Stomach smooth muscle (tissue), 2 donors: ENCODE measurements at regions not wholly inside any gene's neighbourhood (a gene's known extent, or its start where the extent isn't known, plus 50 kb on each side); places are given as distances from the start of the nearest gene placed in this dataset.

Experiments used
- H3K27ac ChIP-seq: one replicate; pipeline ENCODE4 v1.7.0; 2013; ENCODE audit warnings: mild to moderate bottlenecking, low read length, inconsistent platforms
- H3K27me3 ChIP-seq, 2 donors: one replicate each; pipeline ENCODE4 v1.7.0; 2013; ENCODE audit warnings: low read length in 2 of 2; ENCODE audit not compliant: insufficient read depth in 2 of 2, control insufficient read depth in 1 of 2
- H3K36me3 ChIP-seq, 2 donors: one replicate each; pipeline ENCODE4 v1.7.0; 2013; ENCODE audit warnings: low read length in 2 of 2; ENCODE audit not compliant: control insufficient read depth in 2 of 2, insufficient read depth in 2 of 2
- H3K4me1 ChIP-seq: one replicate; pipeline ENCODE4 v1.7.0; 2013; ENCODE audit warnings: low read length; ENCODE audit not compliant: control insufficient read depth, insufficient read depth
- H3K4me3 ChIP-seq, 2 donors: one replicate each; pipeline ENCODE4 v1.7.0; 2013; ENCODE audit warnings: low read length in 2 of 2
- H3K9ac ChIP-seq, 2 donors: one replicate each; pipeline ENCODE4 v1.7.0; 2013; ENCODE audit warnings: low read length in 2 of 2, mild to moderate bottlenecking in 1 of 2
- H3K9me3 ChIP-seq, 2 donors: one replicate each; pipeline ENCODE4 v1.7.0; 2013; ENCODE audit warnings: low read length in 2 of 2; ENCODE audit not compliant: control insufficient read depth in 2 of 2
- donor health status: healthy.
- donor health status: Pancreatic carcinoma.

DNA sequence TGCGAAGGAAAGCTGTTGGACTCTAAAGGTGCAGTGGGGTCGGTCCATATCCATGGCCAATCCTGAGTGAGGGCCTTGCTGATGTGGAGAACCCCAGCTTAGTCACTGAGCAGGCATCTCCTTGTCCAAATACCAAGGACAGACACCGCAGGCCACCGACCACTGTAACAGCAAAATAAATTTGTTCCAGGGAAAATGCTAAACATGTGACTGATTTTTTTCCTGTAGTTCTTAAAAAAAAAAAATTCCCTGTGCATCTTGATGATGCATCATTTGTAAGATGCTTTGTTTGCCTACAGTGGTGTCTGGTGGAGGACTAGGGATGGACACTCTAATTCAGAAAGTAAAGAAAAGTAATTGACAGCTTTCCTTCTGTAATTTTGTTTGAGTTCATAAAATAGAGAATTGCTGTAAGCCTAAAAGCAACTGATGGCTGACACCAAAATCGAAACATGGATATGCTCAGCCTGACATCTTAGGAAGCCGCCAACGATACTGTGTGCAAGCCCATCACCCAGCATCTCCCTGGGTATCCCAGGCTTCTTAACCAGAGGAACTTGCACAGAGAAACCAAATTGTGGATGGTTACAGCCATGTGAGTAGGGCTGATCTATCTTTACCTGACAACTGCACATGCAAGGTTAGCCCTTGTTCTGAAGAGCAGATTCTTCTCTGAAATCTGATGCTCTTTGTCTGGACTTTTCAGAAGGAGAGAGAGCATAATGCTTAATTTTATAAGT is 188.6 kb downstream of the ARL4C start:
- no peaks in the 10 kb centered on the region for H3K4me1 ChIP-seq
- no peak overlapping the region for H3K9ac ChIP-seq
- no peak overlapping the region for H3K27ac ChIP-seq
- H3K4me3 ChIP-seq: no peak overlapping the region
- H3K27me3 ChIP-seq: no peaks in the 10 kb centered on the region
- peaks cover 0 to 3% of the 10 kb centered on the region in 2 donors for H3K9me3 ChIP-seq
- no peaks in the 10 kb centered on the region for H3K36me3 ChIP-seq

DNA sequence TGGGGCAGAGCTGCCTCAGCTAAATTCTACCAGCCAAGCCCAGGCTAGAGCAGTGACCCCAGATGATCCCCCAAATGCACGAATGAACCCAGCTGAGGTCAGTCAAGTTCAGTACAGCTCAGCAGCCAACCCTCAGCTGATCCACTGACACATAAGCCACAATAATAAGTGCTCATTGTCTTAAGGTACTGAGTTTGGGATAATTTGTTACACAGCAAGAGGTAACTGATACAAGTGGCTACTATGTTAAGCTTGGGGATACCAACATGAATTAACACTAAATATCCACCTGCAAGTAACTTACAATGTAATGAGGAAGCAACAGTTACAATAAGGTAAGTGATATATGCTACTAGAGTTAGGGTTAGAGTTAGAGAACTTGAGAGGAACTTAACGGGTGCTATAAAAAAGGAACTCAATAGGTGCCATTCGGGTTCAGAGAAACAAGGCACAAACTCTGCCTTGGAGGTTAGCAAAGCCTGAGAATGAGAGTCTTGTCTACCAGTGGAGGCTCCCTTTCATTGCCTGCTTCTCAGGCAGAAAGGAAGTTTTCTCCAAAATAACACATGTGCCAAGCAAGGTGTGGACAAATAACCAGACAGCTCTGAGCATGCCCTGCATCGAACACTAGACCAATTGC is 189.4 kb downstream of the ARL4C start:
- Histone ChIP-seq H3K9ac (no peak overlapping the region), H3K36me3 (no peaks in the 10 kb centered on the region), H3K4me1 (no peaks in the 10 kb centered on the region), H3K4me3 (no peak overlapping the region), H3K27me3 (no peaks in the 10 kb centered on the region), H3K9me3 (peaks cover 0 to 3% of the 10 kb centered on the region in 2 donors), H3K27ac (no peak overlapping the region)

DNA sequence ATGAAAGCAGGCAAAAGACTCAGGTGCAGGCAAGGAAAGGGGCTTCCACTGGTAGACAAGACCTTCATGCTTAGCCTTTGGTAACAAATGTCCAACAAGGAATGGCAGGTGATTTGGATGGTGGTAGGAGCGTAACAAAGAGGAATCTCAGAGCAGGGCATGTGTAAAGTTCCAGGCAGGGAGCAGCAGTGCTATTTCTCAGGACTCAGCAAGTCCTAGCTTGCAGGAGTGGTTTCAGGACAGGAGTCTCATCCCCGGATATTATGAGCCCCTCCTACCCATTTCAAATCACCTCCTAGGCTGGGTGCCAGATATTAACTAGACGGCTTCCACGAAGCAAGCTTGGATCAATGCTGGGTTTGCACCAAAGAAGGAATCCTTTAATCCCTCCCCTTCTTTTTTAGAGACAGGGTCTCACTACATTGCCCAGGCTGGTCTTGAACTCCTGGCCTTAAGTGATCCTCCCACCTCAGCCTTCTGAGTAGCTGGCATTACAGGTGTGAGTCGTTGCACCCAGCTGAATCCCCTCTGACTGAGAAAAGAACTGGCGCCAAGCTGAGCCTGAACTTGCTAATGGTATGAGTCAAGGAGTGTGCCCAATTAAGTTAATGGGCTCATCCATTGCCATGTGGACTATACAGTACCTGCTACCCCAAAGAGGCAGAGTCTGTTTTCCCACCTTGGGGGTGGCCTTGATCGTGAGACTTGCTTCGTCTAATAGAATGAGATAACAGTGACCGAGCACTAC is 190.3 kb downstream of the ARL4C start:
- Histone ChIP-seq H3K36me3 (no peaks in the 10 kb centered on the region), H3K27me3 (no peaks in the 10 kb centered on the region), H3K4me3 (no peak overlapping the region), H3K9me3 (peaks cover 0 to 3% of the 10 kb centered on the region in 2 donors), H3K9ac (no peak overlapping the region), H3K4me1 (no peaks in the 10 kb centered on the region), H3K27ac (no peak overlapping the region)

DNA sequence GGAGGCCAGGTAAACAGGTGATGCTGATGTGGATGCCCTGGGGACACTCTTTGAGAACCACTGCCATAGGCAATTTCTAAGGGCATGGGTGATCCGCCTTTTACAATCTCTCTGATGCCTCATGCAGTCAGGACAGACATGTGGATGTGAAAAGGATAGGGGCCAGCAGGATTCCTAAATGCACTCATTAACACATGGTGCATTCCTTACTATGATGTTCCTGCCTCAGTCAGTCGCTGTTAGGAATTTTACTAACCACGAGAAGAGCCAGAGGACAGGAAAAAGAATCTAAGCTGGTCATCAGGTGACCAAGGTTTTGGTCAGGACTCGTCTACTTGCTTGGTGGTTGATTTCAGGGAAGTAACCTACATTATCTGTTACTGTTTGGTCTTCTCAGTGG is 191.0 kb downstream of the ARL4C start:
- peaks cover 0 to 3% of the 10 kb centered on the region in 2 donors for H3K9me3 ChIP-seq
- H3K27me3 ChIP-seq: no peaks in the 10 kb centered on the region
- H3K27ac ChIP-seq: no peak overlapping the region
- no peaks in the 10 kb centered on the region for H3K36me3 ChIP-seq
- H3K4me3 ChIP-seq: no peak overlapping the region
- H3K9ac ChIP-seq: no peak overlapping the region
- no peaks in the 10 kb centered on the region for H3K4me1 ChIP-seq

DNA sequence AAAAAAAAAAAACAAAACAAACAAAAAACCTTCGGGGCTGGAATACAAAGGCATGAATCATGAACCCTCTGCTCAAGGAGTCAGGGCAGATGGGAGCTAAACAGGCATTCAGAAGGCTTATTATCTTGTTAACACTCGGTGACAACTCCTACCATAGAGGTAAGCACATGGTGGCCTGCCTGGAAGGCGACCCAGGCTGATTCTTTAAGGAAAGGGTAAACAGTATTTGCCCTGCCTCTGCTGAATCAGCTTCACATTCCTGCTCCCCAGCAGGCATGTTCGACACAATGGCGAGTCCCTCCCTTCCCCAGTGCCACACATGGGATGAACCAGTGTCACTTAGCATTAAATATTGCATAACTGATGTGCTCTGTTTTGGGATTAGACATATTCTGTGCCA is 191.9 kb downstream of the ARL4C start:
- Histone ChIP-seq H3K9ac (no peak overlapping the region), H3K27me3 (no peaks in the 10 kb centered on the region), H3K9me3 (peaks cover 0 to 3% of the 10 kb centered on the region in 2 donors), H3K27ac (no peak overlapping the region), H3K4me1 (no peaks in the 10 kb centered on the region), H3K36me3 (no peaks in the 10 kb centered on the region), H3K4me3 (no peak overlapping the region)

DNA sequence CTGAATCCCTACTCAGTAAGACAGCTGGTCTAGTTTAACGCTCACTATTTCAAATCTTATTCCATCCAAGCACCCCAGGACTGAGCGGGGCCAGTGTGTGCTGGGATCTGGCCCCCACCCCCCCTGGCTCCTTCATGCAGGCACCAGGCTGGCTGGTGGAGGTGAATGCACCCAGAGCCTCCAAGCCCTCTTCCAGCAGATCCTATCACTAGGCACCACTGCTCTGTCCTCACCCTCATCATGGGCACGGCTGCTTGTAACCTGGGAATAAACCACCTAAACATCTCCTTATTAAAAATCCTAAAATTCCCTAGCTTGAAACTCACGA is 194.3 kb downstream of the ARL4C start:
- no peaks in the 10 kb centered on the region for H3K4me1 ChIP-seq
- no peaks in the 10 kb centered on the region for H3K36me3 ChIP-seq
- H3K27me3 ChIP-seq: no peaks in the 10 kb centered on the region
- no peak overlapping the region for H3K4me3 ChIP-seq
- H3K27ac ChIP-seq: no peak overlapping the region
- H3K9ac ChIP-seq: no peak overlapping the region
- peaks cover 0 to under 1% of the 10 kb centered on the region in 2 donors for H3K9me3 ChIP-seq

DNA sequence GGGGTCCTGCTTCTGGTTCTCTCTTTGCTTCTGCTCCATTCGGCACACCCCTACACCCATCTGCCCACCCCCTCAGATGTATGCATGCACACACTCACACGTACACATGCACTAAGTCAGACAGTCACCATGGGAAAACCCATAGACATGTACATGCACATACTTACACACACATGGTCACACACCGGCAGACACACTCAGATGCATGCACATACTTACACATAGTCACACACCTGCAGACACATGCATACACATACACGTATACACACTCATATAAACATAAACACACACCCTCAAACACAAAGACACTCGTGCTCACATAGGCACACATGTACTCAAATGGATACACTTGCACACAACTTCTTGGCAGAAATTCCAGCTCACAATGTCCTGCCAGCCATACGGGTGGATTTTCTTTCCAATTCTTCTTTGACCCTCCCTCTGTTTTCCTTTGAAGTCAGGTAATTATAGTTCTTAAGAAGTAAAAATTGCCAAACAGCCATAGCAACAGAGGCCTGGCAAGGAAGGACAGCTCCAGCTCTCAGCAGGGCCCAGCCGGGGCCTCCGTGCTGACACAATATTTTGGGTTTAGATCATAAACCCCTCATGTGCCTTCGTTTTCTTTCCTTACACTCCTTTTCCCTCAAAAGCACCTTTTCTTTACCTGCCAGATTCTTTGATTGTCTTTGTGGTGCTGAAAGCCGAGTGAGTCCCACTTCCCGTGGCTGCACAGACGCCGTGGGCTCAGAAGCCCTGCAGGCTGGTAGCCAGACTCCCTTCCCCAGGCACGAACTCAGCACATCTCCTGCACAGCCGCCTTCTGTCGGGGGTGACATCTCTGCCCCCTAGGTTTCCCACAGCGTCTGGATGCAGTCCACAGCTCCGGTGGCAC is 195.7 kb downstream of the ARL4C start:
- Histone ChIP-seq H3K36me3 (no peaks in the 10 kb centered on the region), H3K9ac (no peak overlapping the region), H3K27me3 (no peaks in the 10 kb centered on the region), H3K9me3 (no peaks in the 10 kb centered on the region), H3K4me1 (no peaks in the 10 kb centered on the region), H3K27ac (no peak overlapping the region), H3K4me3 (no peak overlapping the region)

DNA sequence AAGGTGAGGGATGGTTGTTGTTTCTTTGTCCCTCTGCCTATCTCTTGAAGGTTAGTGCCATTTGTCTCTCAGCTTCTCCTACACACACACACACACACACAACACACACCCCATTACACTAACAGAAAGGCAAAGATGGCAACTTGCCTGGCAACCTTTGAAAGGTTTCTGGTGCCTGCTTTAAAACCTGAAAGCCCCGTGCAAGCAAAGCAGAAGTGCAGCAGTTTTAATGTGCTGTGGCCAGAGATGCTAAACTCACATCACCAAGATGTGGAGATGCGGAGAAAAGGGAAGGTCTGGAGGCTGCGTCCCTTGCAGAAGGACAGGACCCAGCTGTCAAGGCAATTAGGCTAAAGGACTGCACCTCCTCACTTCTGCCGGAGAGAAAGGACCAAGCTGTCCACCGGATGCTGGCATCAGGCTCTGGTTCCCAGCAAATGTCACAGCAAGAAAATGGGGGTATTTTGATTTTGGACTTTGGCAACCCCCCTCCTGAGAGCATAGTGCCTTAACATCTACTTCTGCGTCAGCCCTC is 196.4 kb downstream of the ARL4C start:
- no peaks in the 10 kb centered on the region for H3K27me3 ChIP-seq
- no peaks in the 10 kb centered on the region for H3K4me1 ChIP-seq
- no peak overlapping the region for H3K9ac ChIP-seq
- no peaks in the 10 kb centered on the region for H3K9me3 ChIP-seq
- H3K36me3 ChIP-seq: no peaks in the 10 kb centered on the region
- no peak overlapping the region for H3K4me3 ChIP-seq
- no peak overlapping the region for H3K27ac ChIP-seq

DNA sequence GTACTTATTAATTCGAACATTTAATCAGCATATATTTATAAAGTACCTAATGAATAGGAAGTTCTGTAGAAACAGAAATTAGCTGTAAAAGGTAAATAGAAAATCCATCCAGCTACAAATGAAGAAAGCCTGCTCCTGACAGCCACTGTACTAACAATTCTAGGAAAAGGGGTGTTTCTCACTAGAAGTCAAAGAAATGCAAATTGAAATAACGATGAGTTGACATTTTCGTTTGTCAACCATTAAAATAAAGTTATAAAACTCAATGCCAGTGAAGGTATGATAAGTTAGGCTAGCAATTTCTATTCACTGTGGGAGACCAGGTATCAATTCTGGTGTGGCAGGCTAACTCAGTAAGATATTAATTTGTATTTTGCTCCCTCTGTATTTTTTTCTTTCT is 198.0 kb downstream of the ARL4C start:
- H3K27ac ChIP-seq: no peak overlapping the region
- no peaks in the 10 kb centered on the region for H3K36me3 ChIP-seq

DNA sequence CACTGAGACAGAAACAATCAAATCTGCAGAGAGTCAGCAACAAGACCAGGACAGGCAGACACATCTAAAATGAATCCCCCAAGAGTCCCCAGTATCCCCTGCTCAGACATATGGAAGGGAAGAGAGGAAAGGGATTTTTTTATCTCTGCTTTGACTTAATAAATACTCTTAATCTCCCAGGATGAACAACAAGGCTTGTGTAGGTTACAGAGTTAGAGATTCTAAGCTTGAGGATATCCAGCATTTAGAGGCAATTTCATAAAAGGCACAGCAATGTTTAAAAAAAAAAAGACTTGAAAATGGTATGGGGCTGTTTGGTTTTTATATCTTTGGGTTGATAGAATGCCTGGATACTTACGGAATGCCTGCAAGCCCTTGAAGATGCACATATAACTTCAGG is 199.9 kb downstream of the ARL4C start:
- Histone ChIP-seq H3K9me3 (no peaks in the 10 kb centered on the region), H3K9ac (no peak overlapping the region), H3K27me3 (no peaks in the 10 kb centered on the region), H3K4me1 (no peaks in the 10 kb centered on the region), H3K4me3 (no peak overlapping the region), H3K36me3 (no peaks in the 10 kb centered on the region), H3K27ac (no peak overlapping the region)

More for the DNA sequence above, 198.0 kb downstream of the ARL4C start:
- H3K9ac ChIP-seq: no peak overlapping the region
- H3K27me3 ChIP-seq: no peaks in the 10 kb centered on the region
- H3K4me1 ChIP-seq: no peaks in the 10 kb centered on the region
- H3K9me3 ChIP-seq: no peaks in the 10 kb centered on the region
- H3K4me3 ChIP-seq: no peak overlapping the region
